ENCODE measurements at regions not wholly inside any gene's neighbourhood (a gene's known extent, or its start where the extent isn't known, plus 50 kb on each side); places are given as distances from the start of the nearest gene placed in this dataset.
"Not testable (repeated sequence)": the region's sequence is repeated elsewhere in the genome, so short reads cannot be mapped to it uniquely, and the experiment has no call there.

DNA sequence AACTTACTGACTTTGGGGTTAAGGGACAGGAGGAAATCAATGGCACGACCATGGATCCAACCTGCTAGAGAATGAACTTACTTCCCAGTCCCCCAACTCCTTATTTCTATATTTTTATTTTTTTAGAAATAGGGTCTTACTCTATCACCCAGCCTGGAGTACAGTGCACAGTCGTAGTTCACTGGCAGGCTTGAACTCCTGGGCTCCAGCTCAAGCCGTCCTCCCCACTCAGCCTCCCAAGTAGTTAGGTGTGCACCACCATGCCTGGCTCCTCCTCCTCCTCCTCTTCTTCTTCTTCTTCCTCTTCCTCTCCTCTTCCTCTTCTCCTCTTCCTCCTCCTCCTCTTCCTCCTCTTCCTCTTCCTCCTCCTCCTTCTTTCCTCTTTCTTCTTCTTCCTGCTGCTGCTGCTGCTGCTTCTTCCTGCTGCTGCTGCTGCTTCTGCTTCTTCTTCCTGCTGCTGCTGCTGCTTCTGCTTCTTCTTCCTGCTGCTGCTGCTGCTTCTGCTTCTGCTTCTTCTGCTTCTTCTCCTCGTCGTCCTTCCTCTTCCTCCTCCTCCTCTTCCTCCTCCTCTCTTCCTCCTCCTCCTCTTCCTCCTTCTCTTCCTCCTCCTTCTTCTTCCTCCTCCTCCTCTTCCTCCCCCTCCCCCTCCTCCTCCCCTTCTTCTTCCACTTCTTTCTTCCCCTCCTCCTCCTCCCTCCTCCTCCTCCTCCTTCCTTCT lies 390.1 kb upstream of the RGS6 start:
- in situ Hi-C loops (cut with HindIII; ENCODE audit: low pct_unique_long_range_greater_than_20kb, low sequenced_read_pairs) = no loop called here
- no peak for DNase-seq (ENCODE audit: low read depth)

DNA sequence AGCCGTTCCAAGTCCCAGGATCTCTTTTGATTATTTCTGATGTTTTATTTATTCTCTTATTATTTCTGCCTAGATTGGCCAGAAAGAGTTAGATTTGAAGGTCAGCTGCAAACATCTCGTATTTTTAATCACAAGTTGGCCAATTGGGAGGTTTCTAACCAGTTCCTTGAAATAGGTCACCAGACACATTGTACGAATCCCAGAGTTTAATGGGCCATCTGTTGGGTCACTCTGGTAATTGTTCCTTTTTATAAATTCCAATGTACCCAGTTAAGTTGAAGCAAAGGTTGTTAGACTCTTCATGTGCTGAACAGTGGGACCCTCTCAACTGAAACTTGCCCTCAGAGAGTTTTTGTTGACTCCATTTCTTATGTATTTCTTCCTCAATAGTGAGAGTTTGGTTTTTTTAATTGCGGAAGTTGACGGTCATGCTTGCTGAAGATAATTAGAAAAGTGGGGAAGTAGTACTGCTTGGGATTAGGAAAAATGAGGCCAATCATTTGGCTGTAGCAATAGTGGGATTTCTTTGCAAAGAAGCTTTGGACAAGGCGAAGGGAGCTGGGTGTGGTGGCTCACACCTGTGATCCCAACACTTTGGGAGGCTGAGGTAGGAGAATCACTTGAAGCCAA lies 382.7 kb upstream of the RGS6 start:
- in situ Hi-C loops (cut with HindIII; ENCODE audit: low pct_unique_long_range_greater_than_20kb, low sequenced_read_pairs) = no loop called here
- no peak for DNase-seq (ENCODE audit: low read depth)

DNA sequence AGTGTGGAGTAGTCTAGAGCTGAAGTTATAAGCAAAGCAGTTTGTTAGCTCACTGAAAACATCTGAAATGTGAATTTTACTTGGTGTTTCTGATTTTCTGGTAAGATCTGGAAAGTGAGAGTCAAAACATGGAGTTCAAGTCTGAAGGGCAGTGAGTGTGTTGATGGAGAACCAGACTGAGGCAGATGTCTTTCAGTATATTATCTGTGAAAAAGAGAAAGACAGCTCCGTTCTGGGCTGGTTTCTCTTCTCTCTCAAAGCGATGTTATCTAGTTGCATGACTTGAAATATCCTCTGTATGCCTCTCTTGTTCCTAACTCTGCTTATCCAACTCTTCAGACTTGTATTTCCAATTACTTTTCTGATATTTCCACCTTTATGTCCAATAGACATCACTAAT lies 381.9 kb upstream of the RGS6 start:
- in situ Hi-C loops (cut with HindIII; ENCODE audit: low pct_unique_long_range_greater_than_20kb, low sequenced_read_pairs) = no loop called here
- DNase-seq (ENCODE audit: low read depth) = no peak

DNA sequence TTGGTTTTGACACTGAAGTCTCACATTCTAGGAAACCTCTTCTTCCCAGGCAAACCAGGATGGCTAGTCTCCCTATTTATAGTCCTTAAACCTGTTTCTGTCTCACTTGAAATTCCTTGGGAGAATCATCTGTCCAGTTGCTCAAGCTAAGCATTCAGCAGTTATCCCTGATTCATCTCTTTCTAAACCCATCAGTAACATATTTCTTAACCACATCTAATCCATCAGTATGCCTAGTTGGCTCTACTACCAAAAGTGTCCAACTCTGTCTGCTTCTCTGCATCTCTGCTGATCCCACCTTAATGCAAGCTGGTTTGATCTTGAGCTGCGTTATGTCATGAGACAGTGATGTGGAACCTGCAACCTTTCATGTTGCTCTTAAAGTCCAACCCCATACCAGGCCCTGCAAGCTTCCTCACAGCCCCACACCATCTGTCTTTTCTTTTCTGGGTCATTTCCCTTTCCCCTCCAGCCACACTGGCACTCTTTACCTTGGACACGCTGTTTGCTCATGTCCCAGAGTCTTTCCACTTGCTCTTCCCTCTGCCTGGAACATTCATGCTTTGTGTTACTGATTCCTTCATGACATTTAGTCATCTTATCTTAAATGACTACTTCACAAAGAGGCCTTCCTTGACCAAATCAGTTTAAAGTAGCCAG lies 380.8 kb upstream of the RGS6 start:
- no peak for DNase-seq (ENCODE audit: low read depth)
- in situ Hi-C loops (cut with HindIII; ENCODE audit: low pct_unique_long_range_greater_than_20kb, low sequenced_read_pairs) = no loop called here

DNA sequence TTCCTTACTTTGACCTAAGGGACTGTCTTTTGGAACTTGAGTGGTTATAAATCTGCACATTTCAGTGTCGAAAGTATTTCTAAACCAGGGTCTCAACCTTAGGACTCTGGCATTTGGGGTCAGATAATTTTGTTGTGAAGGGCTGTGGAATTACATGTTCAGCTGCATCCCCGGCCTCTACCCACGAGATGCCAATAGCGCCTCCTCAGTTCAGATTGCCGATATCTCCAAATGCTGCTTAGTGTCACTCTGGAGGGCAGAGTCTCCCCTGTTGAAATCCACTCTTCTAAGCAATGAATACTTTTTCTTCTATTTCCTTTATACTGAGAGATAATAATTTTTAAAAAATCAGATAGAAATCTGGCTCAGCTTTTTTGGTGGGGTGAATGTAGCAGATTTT lies 379.4 kb upstream of the RGS6 start:
- no peak for DNase-seq (ENCODE audit: low read depth)
- in situ Hi-C loops (cut with HindIII; ENCODE audit: low pct_unique_long_range_greater_than_20kb, low sequenced_read_pairs) = no loop called here

DNA sequence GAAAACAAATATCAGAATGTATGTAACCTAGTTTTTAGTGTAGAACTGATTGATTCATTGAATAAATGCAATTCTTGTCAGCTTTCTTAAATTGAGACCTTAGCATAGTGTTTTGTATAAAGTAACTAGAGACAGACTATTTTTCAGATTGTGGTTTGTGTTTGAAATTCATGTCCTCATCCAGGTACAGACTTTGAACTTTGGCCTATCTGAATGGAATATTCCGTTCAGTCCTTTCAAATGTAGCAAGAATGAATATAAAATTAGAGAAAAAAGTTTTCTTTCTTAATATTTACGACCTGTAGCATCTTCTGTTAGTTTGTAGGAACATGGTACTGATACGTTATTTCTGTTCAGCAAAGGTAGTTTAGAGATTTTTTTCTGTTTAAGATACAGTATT lies 378.4 kb upstream of the RGS6 start:
- no peak for DNase-seq (ENCODE audit: low read depth)
- in situ Hi-C loops (cut with HindIII; ENCODE audit: low pct_unique_long_range_greater_than_20kb, low sequenced_read_pairs) = no loop called here

DNA sequence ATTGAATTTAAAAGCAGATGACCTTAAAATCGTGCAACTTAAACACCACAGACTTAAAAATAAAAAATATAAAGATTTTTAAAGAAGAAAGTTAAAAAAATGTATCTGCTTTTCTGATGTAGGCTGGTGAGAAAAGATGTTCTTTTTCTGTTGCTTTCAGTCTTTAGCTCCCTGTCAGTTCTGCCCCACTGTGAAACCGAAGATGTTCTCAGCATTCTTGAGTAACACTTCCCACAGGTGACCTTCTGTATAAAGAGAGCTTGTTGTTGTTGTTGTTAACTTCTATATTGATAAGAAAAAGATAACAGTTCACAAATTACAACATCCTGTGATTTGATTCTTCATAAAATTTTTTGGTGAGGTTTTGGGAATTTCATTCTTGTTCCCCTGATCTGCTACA lies 377.9 kb upstream of the RGS6 start:
- in situ Hi-C loops (cut with HindIII; ENCODE audit: low pct_unique_long_range_greater_than_20kb, low sequenced_read_pairs) = no loop called here
- DNase-seq (ENCODE audit: low read depth) = no peak

DNA sequence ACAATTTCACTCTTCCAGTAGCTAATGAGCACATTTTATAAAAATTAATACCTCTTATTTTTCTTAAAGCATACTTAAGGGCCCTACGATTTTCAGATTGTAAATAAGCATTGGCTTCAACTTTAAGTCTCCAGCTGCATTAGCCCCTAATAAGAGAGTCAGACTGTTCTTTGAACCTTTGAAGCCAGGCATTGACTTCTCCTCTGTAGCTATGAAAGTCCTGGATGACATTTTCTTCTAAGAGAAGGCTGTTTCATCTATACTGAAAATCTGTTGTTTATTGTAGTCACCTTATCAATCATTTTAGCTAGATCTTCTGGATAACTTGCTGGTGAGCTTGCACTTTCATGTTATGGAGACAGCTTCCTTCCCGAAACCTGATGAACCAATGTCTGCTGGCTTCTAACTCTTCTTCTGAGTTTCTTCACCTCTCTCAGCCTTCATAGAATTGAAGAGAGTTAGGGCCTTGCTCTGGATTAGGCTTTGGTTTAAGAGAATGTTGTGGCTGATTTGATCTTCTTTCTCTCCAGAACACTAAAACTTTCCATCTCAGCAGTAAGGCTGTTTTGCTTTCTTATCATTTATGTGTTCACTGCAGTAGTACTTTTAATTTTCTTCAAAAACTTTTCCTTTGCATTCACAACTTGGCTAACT lies 377.1 kb upstream of the RGS6 start:
- DNase-seq (ENCODE audit: low read depth) = no peak
- in situ Hi-C loops (cut with HindIII; ENCODE audit: low pct_unique_long_range_greater_than_20kb, low sequenced_read_pairs) = no loop called here

DNA sequence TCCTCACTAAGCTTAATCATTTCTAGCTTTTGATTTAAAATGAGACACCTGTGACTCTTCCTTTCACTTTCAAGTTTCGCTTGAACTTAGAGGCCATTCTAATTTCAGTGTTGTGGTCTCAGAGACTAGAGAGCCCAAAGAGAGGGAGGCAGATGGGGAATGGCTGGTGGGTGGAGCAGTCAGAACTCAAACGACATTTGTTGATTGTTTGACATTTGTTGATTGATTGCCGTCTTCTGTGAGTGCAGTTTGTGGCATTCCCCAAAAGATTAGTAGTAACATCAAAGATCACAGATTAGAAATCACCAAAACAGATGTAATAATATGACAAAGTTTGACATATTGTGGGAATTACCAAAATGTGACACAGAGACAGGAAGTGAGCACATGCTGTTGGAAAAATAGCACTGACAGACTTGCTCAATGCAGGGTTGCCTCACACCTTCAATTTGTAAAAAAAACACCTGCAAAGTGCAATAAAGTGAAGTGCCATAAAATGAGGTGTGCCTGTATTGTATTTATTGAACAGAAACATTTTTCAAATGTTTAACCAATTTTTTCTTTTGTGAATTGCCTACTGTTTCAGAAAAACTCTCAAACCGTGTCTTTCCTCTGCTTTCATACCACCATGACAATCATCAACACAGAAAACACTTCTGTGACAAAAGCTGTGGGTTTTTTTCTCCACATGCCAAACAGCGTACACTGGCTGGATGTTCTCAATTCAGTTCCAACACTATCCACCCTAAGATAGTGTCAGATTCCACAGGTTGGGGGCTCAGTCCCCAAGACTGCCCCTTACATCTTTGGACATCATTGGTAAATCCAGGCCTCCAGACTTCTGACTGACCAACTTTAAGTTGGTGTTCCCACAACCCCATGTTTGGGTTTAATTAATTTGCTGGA lies 376.3 kb upstream of the RGS6 start:
- in situ Hi-C loops (cut with HindIII; ENCODE audit: low pct_unique_long_range_greater_than_20kb, low sequenced_read_pairs) = no loop called here
- DNase-seq (ENCODE audit: low read depth) = no peak

DNA sequence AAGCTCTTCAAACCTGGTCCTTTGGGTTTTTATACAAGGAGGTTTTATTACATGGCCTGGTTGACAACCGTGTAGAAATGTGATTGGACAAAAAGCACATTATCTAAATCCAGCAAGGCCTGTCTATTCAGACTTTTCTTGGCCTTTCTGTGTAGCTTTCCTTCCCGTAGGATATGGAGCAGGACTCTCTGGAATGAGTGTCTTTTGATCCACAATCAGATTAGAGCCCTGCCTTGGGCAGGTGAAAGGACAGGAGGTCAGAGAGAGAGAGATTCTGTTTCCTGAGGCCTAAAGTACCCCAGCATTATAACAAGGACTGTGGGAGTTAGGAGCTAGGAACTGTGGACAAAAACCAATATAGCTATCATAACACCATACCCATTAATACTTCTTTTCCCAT lies 375.5 kb upstream of the RGS6 start:
- in situ Hi-C loops (cut with HindIII; ENCODE audit: low pct_unique_long_range_greater_than_20kb, low sequenced_read_pairs) = no loop called here
- DNase-seq (ENCODE audit: low read depth) = no peak

DNA sequence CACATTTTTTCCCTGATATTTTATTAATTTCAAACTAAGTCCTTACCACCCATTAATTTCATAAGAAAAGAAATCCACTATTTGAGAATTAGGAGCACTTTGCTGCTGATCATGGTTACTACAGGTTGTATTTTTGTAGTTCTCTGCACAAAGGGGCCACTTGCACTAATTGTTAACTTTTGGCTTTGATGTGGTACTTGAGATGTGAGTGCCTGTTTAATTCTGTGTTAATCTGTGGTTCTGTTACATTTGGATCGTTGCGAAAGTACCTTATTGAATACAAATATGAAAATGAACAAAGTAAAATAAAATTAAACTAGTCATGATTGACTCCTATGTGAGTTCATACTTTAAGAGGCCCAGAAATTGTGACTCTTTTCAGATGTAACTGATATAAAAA lies 374.9 kb upstream of the RGS6 start:
- in situ Hi-C loops (cut with HindIII; ENCODE audit: low pct_unique_long_range_greater_than_20kb, low sequenced_read_pairs) = no loop called here
- no peak for DNase-seq (ENCODE audit: low read depth)

DNA sequence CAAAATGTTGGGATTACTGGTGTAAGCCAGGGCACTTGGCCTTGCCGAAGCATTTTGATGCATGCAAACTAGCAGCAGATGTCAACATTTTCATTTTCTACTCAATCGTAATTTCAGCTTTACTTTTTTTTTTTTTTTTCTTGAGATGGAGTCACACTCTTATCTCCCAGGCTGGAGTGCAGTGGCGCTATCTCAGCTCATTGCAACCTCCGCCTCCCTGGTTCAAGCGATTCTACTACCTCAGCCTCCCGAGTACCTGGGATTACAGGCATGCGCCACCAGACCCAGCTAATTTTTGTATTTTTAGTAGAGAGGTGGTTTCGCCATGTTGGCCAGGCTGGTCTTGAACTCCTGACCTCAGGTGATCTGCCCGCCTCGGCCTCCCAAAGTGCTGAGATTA lies 373.3 kb upstream of the RGS6 start:
- in situ Hi-C loops (cut with HindIII; ENCODE audit: low pct_unique_long_range_greater_than_20kb, low sequenced_read_pairs); DNase-seq (ENCODE audit: low read depth): not testable (repeated sequence)

DNA sequence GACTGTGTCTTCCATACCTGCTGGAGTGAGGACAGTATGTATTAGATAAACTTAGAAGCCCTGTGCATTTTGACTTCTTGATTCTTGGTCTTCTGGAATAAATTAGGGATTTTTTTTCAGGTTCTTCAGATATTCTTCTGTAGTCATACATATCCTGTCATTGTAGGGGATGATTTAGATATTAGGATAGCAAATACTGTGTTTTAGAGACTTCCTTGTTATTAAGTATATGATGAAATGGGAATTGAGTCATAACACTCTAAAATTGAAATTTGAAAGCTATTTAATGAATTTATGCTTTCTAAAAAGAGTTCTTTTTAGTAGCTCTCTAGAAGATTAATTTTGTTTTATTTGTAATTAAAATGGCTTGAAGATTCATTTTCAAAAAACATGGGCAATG lies 371.5 kb upstream of the RGS6 start:
- DNase-seq (ENCODE audit: low read depth) = no peak
- in situ Hi-C loops (cut with HindIII; ENCODE audit: low pct_unique_long_range_greater_than_20kb, low sequenced_read_pairs) = no loop called here

DNA sequence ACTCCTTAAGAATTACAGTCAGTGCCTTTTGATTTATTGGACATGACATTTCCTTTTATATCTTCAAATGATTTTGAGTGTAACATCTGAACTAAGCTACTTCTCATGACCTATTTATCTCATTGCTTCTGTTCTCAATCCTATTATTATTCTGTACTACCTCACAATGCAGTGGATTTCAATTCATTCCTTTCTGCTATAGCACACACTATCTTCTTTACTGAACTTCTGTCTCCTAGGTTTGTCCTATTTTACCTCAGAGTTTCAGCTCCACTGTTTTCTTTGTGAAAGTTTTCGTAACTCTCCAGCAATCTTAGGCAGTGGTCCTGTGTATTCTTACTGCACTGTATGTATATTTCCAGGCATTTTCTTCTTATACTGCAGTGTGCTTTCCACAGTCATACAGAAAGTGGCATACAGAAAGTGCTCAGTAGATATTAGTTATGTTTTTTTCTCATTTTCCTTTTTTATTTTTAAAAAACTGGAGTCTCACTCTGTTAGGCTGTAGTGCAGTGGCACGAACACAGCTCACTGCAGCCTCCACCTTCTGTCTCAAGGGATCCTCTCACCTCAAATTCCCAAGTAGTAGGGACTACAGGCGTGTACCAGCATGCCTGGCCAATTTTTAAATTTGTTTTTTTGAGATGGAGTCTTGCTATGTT lies 368.6 kb upstream of the RGS6 start:
- in situ Hi-C loops (cut with HindIII; ENCODE audit: low pct_unique_long_range_greater_than_20kb, low sequenced_read_pairs) = no loop called here

DNA sequence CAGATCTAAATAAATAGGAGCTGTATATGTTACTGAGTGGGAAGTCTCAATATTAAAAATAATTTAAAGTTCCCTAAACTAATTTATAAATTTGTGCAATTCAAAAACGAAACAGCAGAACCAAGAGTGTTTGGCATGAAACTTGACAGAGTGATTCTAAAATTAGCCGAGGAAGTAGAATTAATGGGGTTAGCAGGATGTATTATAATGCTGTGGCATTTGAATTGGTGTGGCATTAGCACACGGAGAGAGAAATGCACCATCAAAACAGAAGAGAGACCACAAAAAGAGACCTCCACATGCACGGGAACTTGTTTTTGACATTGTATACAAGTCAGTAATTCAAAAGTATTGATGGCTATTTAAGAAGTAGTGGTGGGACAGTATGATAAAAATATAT lies 366.0 kb upstream of the RGS6 start:
- no peak for DNase-seq (ENCODE audit: low read depth)
- in situ Hi-C loops (cut with HindIII; ENCODE audit: low pct_unique_long_range_greater_than_20kb, low sequenced_read_pairs) = no loop called here

More for the DNA sequence above, 368.6 kb upstream of the RGS6 start:
- DNase-seq (ENCODE audit: low read depth) = no peak

DNA sequence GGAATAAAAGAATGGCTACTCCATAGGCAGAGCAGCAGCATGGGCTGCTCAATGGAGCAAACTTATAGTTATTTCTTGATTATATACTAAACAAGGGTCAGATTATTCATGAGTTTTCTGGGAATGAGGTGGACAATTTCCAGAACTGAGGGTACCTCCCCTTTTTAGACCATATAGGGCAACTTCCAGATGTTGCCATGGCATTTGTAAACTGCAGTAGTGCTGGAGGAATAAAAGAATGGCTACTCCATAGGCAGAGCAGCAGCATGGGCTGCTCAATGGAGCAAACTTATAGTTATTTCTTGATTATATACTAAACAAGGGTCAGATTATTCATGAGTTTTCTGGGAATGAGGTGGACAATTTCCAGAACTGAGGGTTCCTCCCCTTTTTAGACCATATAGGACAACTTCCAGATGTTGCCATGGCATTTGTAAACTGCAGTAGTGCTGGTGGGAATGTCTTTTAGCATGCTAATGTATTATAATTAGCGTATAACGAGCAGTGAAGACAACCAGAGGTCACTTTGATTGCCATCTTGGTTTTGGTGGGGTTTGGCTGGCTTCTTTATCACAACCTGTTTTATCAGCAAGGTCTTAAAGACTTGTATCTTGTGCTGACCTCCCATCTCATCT lies 364.6 kb upstream of the RGS6 start:
- DNase-seq (ENCODE audit: low read depth); in situ Hi-C loops (cut with HindIII; ENCODE audit: low pct_unique_long_range_greater_than_20kb, low sequenced_read_pairs): not testable (repeated sequence)

DNA sequence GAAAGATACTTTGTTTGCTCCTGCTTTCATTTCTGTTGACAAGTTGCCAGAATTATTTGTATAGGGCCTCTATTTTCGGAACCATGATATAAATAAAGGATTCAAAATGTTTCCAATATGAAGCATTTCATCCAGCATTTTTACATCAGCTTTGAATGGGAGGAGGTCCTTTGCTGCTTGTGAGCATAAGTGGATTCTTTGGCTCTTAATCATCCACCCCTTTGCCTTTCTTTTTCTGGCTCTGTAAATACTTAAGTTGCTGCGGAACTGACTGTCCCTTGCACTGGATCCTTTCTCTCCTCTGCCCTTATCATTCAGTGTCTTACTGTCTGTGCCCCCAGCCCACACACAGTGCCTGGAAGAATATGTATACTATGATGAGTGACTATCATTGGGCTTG lies 357.3 kb upstream of the RGS6 start:
- no peak for DNase-seq (ENCODE audit: low read depth)
- in situ Hi-C loops (cut with HindIII; ENCODE audit: low pct_unique_long_range_greater_than_20kb, low sequenced_read_pairs) = no loop called here
